ENCODE measurements at regions not wholly inside any gene's neighbourhood (a gene's known extent, or its start where the extent isn't known, plus 50 kb on each side); places are given as distances from the start of the nearest gene placed in this dataset.
"Not testable (repeated sequence)": the region's sequence is repeated elsewhere in the genome, so short reads cannot be mapped to it uniquely, and the experiment has no call there.

DNA sequence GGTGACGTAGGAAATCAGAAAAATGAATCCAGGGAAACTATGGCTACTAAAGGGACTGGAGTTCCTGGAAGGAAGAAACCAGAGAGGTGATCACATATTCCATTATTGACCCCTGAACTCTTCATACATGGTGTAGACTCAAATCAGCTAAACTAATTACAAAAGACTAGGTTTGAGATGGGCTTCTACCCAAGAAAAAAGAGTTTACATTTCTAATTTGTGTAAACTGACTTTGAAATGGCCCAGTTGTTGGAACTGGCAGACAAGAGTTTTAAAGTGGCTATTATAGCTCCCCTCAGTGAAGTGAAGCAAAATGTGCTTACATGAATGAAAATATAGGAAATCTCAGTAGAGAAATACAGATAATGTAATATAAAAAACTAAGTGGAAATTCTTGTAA lies 1619.4 kb upstream of the SEL1L start:
- no peak for DNase-seq

DNA sequence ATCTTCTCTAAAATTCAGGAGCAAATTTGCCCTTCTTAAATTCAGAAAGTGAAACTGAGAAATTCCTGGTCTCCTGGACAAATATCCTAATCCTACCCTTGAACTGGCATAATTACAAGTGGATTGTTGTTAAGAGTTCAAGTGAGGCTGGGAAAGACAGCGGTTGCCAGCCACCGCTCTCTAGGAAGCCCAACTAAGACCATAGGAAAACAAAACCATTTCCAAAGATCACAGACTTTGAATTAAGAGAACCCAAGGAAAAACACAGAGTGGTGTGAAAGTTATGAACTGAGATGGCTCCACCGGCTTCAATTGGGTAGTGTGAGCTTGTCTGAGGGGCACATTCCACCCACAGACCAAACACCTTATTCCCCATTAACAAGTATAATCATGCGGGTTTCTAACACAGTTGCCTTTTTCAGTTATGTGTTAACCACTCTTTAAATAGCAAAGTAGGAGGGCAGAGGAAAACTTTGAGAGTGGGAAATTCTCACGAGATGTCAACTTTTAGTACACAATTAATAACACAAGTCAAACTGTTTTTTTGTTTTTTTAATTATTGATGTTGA lies 1628.8 kb upstream of the SEL1L start:
- no peak for DNase-seq

DNA sequence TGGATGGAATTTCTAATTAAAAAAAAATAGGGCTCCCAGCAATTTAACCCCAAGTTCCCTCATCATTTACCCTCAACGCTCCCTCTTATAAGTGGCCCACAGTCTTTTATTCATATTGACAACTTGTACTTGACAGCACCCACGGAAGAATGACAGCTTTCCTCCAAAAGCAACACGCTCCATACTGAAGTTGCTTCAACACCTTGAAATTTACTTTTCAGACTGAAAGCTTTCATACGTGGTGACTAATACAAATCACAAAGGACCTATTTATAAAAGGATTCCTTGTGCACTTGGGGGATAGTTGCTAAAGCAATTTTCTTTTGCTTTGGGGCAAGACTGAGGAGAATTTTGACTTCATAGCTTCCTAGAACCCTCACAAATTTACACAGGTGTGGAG lies 1629.4 kb upstream of the SEL1L start:
- no peak for DNase-seq

DNA sequence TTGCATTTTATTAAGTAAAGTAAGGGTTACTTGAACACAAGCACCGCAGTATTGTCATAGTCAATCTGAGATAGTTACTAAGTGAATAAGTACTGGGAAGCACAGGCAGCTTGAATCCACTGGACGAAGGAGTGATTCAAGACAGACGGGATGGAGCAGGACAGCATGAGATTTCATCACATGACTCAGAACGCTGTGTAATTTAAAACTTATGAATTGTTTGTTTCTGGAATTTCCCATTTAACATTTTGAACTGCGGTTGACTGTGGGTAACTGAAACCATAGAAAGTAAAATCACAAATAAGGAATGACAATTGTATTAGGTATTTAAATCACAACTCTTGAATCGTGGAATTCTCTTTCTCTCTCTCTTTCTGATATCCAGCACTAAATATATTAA lies 1630.4 kb upstream of the SEL1L start:
- no peak for DNase-seq

DNA sequence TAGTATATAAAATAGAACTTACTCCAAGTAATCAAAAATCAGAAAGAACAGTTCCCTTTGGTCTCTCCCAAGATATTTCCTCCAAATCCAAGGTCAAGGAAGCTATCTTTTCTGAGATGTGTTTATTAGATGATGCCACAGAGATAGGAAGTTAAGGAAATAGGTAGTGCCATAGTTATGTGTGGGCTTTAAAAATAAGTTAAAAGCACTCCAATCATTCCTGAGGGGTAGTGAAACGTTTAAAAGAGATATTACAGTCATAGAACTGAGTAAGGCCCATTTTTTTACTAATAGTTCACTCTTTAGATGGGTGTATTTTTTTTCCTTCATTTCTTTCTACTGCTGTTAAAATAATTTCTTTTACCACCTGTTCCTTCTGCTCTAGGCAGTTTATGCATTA lies 1630.9 kb upstream of the SEL1L start:
- no peak for DNase-seq

DNA sequence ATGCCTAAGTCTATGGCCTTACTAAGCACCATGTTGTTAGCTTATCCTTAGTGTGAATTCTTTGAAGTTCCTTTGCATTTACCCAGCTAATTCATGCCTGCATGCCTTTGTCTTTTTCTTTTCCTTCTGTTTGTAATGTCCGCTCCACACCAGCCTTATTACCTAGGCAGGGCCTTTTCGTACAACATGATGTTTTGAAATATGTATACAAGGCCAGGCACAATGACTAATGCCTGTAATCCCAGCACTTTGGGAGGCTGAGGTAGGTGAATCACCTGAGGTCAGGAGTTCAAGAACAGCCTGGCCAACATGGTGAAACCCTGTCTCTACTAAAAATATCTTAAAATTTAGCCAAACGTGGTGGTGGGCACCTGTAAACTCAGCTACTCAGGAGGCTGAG lies 1636.5 kb upstream of the SEL1L start:
- DNase-seq: no peak

DNA sequence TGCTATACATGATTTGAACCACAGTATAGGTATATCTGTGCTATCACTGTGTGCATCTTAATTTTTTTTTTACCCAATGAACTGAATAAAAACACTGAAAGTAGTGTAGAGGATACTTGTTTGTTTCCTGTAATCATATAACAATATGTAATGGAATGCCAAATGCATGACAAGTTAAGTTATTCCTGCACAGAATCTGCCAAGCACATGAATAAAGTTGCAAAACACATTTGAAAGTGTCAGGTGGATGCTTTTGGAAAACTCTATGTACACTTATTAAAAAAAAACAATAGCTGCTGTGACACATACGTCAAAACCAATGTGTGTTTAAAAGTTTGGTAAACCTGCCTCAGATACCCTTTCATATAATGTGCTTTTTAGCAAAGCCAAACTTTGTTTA lies 1638.1 kb upstream of the SEL1L start:
- DNase-seq: no peak

DNA sequence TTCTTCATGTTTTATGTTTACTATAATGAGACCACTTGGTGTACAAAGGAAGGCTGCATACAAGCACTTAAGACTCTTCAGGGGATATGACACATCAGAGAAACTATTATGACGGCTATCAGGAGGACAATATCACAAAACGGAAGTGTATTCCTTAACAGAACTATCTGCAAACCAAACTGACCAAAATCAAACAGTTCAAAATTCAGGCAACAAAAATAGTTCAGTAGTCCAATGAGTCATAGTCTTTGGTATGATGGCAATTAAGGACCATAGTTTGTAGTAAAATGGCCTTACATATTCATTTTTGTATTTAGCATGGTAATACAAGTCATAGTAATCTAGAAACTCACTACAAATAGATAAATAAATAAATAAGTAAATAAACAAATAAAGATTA lies 1638.7 kb upstream of the SEL1L start:
- DNase-seq: no peak

DNA sequence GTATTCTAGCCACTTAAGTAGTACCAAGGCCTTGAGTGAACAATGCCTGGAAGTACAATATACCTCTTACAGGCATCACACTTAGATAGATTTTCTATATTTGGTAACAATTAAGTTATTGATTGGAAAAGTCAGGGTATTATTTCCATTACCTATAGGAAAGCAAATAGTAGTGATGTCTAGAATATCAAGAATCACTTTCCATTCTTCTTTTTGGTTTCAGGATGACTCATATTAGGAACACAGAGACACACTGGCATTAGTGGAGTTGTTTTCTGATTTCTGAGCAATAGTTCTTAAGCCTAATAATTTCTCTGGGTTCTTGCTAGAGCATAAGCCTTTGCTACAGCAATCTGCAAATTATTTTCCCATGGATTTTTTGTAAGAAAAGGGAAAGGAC lies 1640.0 kb upstream of the SEL1L start:
- no peak for DNase-seq

DNA sequence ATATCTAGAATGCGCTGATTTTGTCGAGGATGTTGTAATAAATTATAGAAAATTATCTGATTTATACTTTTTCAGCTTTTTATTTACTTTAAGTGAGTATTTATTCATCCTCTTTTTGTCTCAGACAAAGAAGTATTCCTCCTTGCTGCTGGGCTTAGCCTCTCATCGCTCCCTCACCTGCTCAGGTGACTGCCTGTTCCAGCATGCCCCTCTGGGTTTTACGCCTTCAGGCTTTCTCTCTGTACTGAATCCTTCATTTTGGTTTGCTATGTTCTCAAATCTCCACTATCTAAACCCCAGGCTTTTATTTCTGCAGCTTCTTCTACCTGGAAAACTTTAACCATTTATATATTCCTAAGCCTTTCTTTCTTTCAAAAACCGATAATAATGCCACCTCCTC lies 1650.9 kb upstream of the SEL1L start:
- DNase-seq: no peak

DNA sequence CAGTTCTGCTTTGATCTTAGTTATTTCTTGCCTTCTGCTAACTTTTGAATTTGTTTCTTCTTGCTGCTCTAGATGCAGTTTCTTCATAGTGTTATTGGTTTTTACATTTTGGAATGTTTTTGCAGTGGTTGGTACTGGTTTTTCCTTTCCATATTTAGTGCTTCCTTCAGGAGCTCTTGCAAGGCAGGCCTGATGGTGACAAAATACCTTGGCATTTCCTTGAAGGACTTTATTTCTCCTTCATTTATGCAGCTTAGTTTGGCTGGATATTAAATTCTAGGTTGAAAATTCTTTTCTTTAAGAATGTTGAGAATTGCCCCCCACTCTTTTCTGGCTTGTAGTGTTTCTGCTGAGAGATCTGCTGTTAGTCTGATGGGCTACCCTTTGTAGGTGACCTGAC lies 1654.7 kb upstream of the SEL1L start:
- not testable (repeated sequence) for DNase-seq

DNA sequence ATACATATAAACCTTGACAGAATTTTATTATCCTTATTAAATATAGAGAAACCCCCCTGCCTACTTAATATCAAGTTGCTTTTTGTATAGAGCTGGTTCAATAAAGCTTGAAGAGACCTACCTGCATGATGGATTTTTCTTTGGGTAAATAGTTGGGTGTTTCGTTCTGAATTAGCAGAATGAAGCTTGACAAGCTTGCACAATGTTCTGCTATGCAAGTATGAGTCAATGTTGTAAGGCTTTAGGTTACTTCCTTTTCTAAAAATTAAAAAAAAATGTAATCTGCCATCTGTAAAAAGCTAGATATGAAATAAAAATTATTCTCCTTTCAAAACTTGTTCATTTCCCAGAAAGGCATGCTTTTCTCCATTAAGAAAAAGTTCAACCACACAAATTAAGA lies 1662.6 kb upstream of the SEL1L start:
- DNase-seq: no peak

DNA sequence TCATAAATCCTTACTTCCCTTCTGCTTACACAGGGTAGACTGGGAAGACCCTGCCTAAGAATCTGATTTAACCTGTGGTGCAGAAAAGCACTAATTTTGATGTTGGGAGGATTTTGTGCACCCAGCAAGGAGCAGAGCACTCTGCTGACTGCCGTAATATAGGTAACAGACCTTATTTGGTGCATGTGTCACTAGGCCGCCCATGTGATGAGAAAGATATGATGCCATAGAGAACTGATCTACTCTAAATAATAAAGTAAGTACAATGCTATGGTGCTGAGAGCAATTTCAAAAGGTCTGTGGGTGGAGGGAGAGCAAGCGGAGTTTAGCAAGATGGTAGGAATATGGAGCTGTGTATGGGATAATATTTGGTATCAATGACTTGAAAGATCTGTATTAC lies 1663.6 kb upstream of the SEL1L start:
- no peak for DNase-seq

DNA sequence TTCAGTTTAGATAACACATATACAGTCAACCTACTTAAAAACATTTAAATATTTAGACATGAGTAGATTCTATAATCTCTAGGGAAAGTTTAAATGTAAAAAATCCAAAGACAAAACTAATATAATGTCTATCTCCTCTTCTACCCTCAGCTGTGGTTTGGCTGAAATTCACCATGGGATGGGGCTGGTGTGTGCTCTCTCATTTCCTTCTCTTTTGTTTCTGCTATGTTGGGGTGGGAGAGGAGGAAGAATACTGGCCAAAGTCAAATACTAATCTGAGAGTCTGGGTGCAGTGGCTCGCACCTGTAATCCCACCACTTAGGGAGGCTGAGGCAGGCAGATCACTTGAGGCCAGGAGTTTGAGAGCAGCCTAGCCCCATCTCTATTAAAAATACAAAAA lies 1673.9 kb upstream of the SEL1L start:
- no peak for DNase-seq

DNA sequence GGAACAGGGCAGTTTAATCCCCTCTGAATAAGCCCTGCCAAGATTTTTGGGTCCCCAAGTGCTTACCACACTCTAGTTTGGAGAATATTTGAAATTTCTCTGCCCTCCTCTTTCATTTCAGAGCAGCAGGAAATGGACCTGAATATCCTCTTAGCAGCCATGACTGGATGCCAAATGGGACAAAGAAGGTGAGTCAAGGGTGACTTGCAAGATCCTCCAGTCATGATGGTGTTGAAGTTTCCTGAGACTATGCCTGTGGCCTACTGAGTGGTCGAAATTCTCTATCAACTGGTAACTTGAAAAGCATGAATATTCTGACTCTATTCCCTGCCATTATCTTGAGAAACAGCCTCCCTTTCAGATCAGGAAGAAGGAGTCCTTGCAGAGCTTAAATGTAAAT lies 1674.7 kb upstream of the SEL1L start:
- DNase-seq: no peak

DNA sequence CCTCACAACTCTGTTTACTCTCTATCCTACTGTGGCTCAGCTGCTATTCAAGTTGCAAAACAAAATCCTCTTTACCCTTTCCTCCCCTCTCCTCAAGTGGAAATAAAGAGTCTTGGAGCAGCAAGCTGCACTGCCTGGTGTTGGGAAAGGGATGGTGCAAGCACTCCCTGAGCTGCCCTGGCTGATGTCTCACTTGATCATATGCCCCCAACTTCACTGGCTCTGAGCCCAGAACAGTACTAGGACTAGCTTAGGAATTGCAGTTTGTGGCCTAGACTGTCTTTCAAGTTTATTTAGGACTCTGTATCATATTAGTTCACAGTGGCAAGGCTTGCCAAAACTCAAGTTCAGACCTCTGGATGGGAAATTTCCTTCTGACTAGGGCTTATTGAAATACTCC lies 1683.8 kb upstream of the SEL1L start:
- no peak for DNase-seq

DNA sequence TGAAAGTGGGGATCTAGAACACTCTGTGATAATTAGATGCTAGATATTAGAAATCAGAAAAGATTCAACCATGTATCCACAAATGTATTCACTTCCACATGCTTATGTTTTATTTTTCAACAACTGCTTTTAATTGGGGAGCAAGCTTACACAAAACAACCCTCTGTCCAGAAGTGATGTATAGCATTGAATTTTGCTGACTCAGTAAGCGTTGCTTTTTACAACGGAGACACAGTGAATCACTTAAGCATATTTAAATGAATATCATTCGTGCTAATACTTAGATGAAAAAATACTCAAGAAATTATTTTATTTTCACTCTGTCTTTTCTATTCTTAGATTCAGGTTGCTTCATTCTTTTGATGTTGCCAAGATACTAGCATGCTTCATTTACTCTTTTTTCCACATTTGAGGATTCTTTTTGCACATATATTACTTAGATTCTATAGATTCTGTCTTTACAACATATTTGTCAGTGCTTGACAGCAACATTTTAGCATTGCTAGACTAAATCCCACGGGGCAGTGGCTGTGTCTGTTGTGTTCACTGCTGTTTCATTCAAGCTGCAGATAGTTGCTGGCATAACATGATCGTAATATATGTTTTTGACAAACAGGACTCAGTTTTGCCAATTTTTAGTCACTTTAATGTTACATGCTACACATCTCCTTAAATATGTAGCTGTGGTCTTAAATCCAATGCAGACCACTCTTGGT lies 1714.4 kb upstream of the SEL1L start:
- DNase-seq: no peak

DNA sequence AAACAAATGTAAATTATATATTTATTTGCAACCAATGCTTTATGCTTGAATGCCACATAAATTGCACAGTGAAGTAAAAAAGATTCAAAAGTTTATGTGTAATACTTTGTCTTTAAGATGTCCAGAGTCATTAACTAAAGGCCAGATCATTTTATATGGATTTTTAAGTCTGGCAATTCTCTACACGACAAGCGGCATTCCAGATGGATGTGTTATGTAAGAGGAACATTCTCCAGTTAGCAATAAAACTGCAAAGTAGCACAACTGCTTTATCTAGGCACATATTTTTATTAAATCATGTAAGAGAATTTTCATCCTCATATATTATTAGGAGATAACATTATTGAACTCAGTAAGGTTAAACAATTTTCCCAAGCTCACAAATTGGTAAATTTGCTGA lies 1717.7 kb upstream of the SEL1L start:
- no peak for DNase-seq

DNA sequence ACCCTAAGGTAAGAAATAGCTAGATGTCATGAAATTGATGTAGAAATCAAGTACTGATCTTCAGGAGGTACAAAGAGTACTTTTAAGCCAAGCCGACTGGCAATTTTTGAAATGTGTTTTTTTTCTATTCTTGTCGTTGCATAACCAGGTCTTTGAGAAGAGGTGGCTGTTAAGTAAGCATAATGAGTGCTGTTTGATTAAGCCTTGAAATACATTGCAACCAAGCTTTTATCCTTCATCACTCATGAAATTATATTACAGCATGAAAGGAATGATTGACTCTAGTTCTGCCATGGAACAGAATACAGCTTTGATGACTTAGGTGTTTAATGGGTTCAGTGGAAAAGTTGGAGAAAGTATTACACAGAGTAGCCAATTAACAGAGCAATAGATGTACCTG lies 1720.2 kb upstream of the SEL1L start:
- DNase-seq: no peak

DNA sequence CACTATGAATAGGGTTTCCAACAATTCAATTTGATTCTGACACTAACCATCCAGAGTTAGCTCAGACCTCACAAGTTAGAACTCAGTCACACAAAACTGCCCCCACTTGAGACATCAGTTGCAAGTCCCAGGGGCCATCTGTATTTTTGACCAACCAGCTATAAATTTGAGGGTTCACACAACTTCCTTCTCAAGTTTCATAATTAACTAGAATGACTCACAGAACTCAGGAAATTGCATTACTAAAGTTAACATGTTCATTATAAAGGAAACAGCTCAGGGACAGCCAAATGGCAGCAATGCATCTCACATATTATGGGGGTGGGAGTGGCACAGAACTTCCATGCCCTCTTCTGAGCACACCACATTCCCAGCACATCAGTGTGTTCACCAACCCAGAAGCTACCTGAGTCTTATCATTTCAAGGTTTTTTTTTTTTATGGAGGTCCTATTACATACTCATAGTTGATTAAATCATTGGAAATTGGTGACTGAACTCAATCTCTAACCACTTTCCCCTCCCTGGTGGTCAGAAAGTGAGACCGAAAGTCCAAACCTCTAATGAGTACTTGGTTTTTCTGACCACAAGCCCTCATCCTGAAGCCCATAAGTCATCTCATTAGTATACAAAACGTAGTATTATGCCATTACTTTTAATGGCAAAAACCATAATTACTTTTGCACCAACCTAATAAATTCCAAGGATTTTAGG lies 1721.5 kb upstream of the SEL1L start:
- no peak for DNase-seq

DNA sequence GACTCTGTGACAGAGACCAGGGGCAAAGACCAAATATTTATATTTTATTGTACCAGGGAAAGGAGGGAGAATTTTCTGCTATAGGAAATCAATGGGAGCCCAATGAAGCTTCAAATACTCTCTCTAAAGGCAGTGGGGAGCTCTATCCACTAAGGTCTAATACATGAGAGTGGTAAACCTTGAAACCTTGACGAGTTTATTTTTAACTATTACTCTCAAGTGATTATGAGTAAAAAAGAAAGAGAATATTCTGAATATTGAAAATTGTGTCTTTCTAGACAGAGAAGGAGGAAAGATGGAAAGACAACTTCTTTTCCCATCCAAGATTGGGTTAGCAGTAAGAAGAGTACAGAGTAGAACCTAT lies 1722.1 kb upstream of the SEL1L start:
- DNase-seq: no peak

DNA sequence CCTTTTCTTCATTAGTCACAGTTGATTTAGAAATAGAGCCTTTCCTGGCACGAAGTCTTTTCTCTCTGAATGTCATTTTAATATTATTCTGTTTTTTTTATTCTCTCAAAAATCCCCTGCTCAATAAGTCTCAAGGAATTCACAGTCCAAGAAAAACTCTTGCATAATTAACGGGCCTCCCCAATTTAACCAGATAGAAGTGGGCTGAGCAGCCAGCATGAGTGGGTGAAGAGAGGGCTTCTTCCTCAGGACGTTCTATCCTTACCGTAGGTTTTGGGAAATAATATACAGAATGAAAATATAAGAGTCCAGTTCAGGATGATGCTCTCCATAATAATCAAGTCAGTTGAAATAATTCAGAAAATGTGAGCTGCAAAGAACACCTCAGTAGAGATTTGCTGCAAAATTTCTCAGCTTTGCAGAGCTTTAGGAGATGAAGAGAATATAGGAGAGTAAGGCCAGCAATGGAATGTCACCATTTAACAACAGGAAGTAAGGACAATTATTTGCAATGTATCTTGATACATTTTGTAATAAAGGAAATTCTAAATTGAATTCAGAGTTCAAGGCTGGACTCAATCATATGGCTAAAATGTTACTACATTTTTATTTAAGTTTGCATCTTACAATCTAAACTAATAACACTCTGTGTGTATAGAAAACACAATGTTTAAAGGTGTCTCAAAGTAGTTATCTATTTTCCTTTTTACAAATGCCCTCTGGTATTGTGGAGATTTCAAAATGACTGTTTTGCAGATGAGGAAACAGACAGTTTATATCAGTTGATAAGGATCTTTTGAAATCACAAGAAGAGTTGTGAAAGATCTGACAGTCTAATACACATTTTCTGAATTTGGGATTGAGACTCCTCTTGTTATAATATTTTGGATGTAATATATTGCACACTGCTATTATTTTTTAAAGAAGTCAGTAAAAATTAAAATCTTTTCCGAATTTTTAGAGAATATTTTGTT lies 1724.1 kb upstream of the SEL1L start:
- DNase-seq: no peak

DNA sequence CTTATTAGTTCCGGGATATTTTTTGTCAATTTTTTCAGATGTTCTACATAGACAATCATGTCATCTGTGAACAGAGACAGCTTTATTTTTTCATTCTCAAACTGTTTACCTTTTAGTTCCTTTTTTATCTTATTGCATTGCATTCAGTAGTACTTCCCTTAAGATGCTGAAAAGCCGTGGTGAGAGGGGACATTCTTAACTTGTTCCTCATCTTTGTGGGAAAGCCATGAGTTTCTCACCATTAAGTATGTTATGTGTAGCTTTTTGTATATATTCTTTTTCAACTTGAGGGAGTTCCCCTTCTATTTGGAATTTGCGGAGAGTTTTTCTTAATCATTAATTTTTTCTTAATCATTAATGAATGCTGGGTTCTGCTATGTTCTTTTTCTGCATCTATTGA lies 1727.1 kb upstream of the SEL1L start:
- no peak for DNase-seq

DNA sequence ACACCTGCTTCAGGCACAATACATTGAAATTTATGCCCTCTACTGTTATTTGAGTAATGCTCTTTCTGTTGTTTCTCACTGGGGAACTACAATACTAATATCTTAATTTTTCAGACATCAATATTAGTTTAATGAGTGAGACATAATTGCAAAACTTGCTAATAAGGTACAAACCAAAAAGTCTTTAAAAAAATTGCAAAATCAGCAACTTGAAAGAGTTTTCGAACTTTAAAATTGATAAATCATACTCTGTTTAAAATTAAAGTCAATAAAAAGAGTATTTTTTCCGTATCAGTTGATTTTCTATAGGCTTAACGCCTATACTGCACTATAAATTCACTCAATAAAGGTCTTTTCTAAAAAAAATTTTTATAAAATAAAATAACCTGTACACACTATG lies 1735.9 kb upstream of the SEL1L start:
- DNase-seq: no peak

All from NCI-H1048 (cell line).